Keratinocyte (primary cell): ENCODE measurements at regions not wholly inside any gene's neighbourhood (a gene's known extent, or its start where the extent isn't known, plus 50 kb on each side); places are given as distances from the start of the nearest gene placed in this dataset.

Source experiments
- DNase-seq: peaks from one replicate; pipeline ENCODE4 v3.0.0-alpha.2; 2011; ENCODE audit warnings: low read depth, missing footprints, low spot score
- FAIRE-seq: peaks from 2 replicates; lab custom pipeline; 2011; peaks lifted over from hg19 to GRCh38; lab: Jason Lieb, UNC
- H2AFZ ChIP-seq: 2 replicates; pipeline ENCODE4 v1.6.0; 2012; ENCODE audit warnings: low read length, control low read depth, inconsistent platforms; ENCODE audit not compliant: control insufficient read depth
- H3K27ac ChIP-seq: 2 replicates; pipeline ENCODE4 v1.5.1; 2011; ENCODE audit warnings: low read length; ENCODE audit not compliant: control insufficient read depth, insufficient read depth
- H3K27me3 ChIP-seq: 3 replicates; pipeline ENCODE4 v1.6.0; 2011; ENCODE audit warnings: low read length; ENCODE audit not compliant: control insufficient read depth, insufficient read depth; ENCODE audit errors: extremely low read depth
- H3K36me3 ChIP-seq, 2 experiments: 2 replicates in 1 of 2; 3 replicates in 1 of 2; pipeline ENCODE4 v1.5.1; 2011; ENCODE audit warnings: low read length in 2 of 2, mild to moderate bottlenecking in 1 of 2; ENCODE audit not compliant: control insufficient read depth in 2 of 2, insufficient read depth in 2 of 2; ENCODE audit errors: extremely low read depth in 1 of 2
- H3K4me1 ChIP-seq: 3 replicates; pipeline ENCODE4 v1.5.1; 2011; ENCODE audit warnings: low read length; ENCODE audit not compliant: control insufficient read depth, insufficient read depth; ENCODE audit errors: extremely low read depth
- H3K4me2 ChIP-seq: 3 replicates; pipeline ENCODE4 v1.6.0; 2011; ENCODE audit warnings: low read depth, low read length; ENCODE audit not compliant: control insufficient read depth, insufficient read depth; ENCODE audit errors: extremely low read depth
- H3K4me3 ChIP-seq, 3 experiments: fragments of 200-600 bp in 1 of 3; sonication (generic) in 1 of 3; 2 replicates in 2 of 3; 3 replicates in 1 of 3; pipeline ENCODE4 v1.5.1; 2011 to 2016; ENCODE audit warnings: low read length in 3 of 3, mild to moderate bottlenecking in 3 of 3, control low read depth in 2 of 3, inconsistent platforms in 1 of 3, low read depth in 1 of 3, mixed read lengths in 1 of 3, mixed run types in 1 of 3, moderate library complexity in 1 of 3; ENCODE audit not compliant: control insufficient read depth in 2 of 3, insufficient read depth in 2 of 3; ENCODE audit errors: extremely low read depth in 1 of 3
- H3K79me2 ChIP-seq: 2 replicates; pipeline ENCODE4 v1.6.0; 2012; ENCODE audit warnings: low read length; ENCODE audit not compliant: control insufficient read depth, insufficient read depth
- H3K9ac ChIP-seq: 3 replicates; pipeline ENCODE4 v1.6.0; 2011; ENCODE audit warnings: low read length; ENCODE audit not compliant: control insufficient read depth, insufficient read depth; ENCODE audit errors: extremely low read depth
- H3K9me1 ChIP-seq: 3 replicates; pipeline ENCODE4 v1.6.0; 2011; ENCODE audit warnings: low read length; ENCODE audit not compliant: control insufficient read depth, insufficient read depth; ENCODE audit errors: extremely low read depth
- H3K9me3 ChIP-seq: 2 replicates; pipeline ENCODE4 v1.5.1; 2012; ENCODE audit warnings: low read depth, low read length; ENCODE audit not compliant: control insufficient read depth
- H4K20me1 ChIP-seq: 3 replicates; pipeline ENCODE4 v1.6.0; 2011; ENCODE audit warnings: low read length; ENCODE audit not compliant: control insufficient read depth, insufficient read depth; ENCODE audit errors: extremely low read depth
- EZH2 ChIP-seq: IDR thresholded peaks from one replicate; pipeline ENCODE4 v1.6.1; 2012; ENCODE audit warnings: inconsistent platforms, mild to moderate bottlenecking, low read length, moderate library complexity
- dilution Hi-C: fragments of 300-500 bp; cut with MboI; formaldehyde crosslinking; loops from one replicate; pipeline ENCODE4 v1.7.0; 2020; ENCODE audit warnings: low sequenced_read_pairs; ENCODE audit not compliant: extremely low pct_ligation_motif_present
- TF ChIP-seq, protein P1 (sequence below), 3 experiments: IDR thresholded peaks in 1 of 3; conservative IDR thresholded peaks in 1 of 3; optimal IDR thresholded peaks in 1 of 3; 2 replicates in 2 of 3; 3 replicates in 1 of 3; pipeline versions ENCODE3 to v1.5.1; 2011; ENCODE audit warnings: low read length in 3 of 3, mild to moderate bottlenecking in 3 of 3, moderate library complexity in 2 of 3, control low read depth in 1 of 3, inconsistent platforms in 1 of 3; ENCODE audit not compliant: insufficient read depth in 2 of 3; ENCODE audit errors: extremely low read depth in 1 of 3

GRCh38 chr18:37769826-37770225 lies 204.2 kb upstream of the CELF4 start:
- TF ChIP-seq, protein P1, sequence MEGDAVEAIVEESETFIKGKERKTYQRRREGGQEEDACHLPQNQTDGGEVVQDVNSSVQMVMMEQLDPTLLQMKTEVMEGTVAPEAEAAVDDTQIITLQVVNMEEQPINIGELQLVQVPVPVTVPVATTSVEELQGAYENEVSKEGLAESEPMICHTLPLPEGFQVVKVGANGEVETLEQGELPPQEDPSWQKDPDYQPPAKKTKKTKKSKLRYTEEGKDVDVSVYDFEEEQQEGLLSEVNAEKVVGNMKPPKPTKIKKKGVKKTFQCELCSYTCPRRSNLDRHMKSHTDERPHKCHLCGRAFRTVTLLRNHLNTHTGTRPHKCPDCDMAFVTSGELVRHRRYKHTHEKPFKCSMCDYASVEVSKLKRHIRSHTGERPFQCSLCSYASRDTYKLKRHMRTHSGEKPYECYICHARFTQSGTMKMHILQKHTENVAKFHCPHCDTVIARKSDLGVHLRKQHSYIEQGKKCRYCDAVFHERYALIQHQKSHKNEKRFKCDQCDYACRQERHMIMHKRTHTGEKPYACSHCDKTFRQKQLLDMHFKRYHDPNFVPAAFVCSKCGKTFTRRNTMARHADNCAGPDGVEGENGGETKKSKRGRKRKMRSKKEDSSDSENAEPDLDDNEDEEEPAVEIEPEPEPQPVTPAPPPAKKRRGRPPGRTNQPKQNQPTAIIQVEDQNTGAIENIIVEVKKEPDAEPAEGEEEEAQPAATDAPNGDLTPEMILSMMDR (optimal IDR thresholded peaks at IDR 0.05 in 1 of 3, IDR thresholded peaks at IDR 0.05 in 1 of 3, conservative IDR thresholded peaks at IDR 0.05 in 1 of 3; ENCODE audit: extremely low read depth in 1 of 3, insufficient read depth in 2 of 3, low read length in 3 of 3), result no peak
- TF ChIP-seq EZH2, result no peak
- Histone ChIP-seq H3K4me1 (peaks cover 16% of the 10 kb centered on the region), H3K9me3 (peaks cover 3% of the 10 kb centered on the region), H3K27me3 (no peaks in the 10 kb centered on the region), H3K4me2 (peak overlapping the region; percentile 25), H3K36me3 (no peaks in the 10 kb centered on the region), H2AFZ (no peak overlapping the region), H3K27ac (no peak overlapping the region), H3K9ac (no peak overlapping the region), H3K79me2 (no peaks in the 10 kb centered on the region), H4K20me1 (no peaks in the 10 kb centered on the region), H3K9me1 (no peaks in the 10 kb centered on the region), H3K4me3 (no peak overlapping the region)
- peak; percentile 69 for FAIRE-seq
- peak; percentile 46 for DNase-seq
- dilution Hi-C loops, result no loop called here

- Histone ChIP-seq H3K9ac (no peak overlapping the region), H3K27me3 (no peaks in the 10 kb centered on the region), H4K20me1 (no peaks in the 10 kb centered on the region), H2AFZ (no peak overlapping the region), H3K9me3 (no peaks in the 10 kb centered on the region), H3K79me2 (no peaks in the 10 kb centered on the region), H3K4me3 (no peak overlapping the region), H3K4me1 (peaks cover 13% of the 10 kb centered on the region), H3K4me2 (no peak overlapping the region), H3K9me1 (no peaks in the 10 kb centered on the region), H3K27ac (no peak overlapping the region), H3K36me3 (no peaks in the 10 kb centered on the region)
- dilution Hi-C loops, result no loop called here
- TF ChIP-seq EZH2, result no peak
- TF ChIP-seq, protein P1 (optimal IDR thresholded peaks at IDR 0.05 in 1 of 3, IDR thresholded peaks at IDR 0.05 in 1 of 3, conservative IDR thresholded peaks at IDR 0.05 in 1 of 3; ENCODE audit: extremely low read depth in 1 of 3, insufficient read depth in 2 of 3, low read length in 3 of 3), result no peak
- FAIRE-seq (no peak), DNase-seq (no peak)
These were observed 199.1 kb upstream of the CELF4 start for GRCh38 chr18:37764541-37765288.
